ENCODE measurements at regions not wholly inside any gene's neighbourhood (a gene's known extent, or its start where the extent isn't known, plus 50 kb on each side); places are given as distances from the start of the nearest gene placed in this dataset.

GRCh38 chr2:107595285-107595684, 231.4 kb upstream of the RGPD4 start:
- H4K20me1 ChIP-seq (replicated peaks; ENCODE audit: control insufficient read depth, insufficient read depth, low read length) = no peaks in the 10 kb centered on the region
- ATAC-seq (no peak), DNase-seq (ENCODE audit: extremely low read depth in 1 of 4, low spot score in 3 of 4) (no peak), FAIRE-seq (no peak)
- intact Hi-C loops (cut with micrococcal nuclease) = no loop called here
- H3K9me1 ChIP-seq (ENCODE audit: control insufficient read depth, insufficient read depth, low read length) = no peaks in the 10 kb centered on the region
- H2AFZ ChIP-seq (ENCODE audit: low read depth, low read length) = no peak overlapping the region
- H3K4me3 ChIP-seq = no peak overlapping the region
- no peaks in the 10 kb centered on the region for H3K4me1 ChIP-seq (replicated peaks in 1 of 2; ENCODE audit: control insufficient read depth in 2 of 2, insufficient read depth in 2 of 2, low read length in 2 of 2)
- POLR2A ChIA-PET = no interaction called here
- no peak overlapping the region for H3K27ac ChIP-seq (ENCODE audit: extremely low read depth, low read depth, low read length)
- no peaks in the 10 kb centered on the region for H3K27me3 ChIP-seq (ENCODE audit: control insufficient read depth in 2 of 2, insufficient read depth in 2 of 2, low read length in 2 of 2)
- no peak for TF ChIP-seq RBM39 (optimal IDR thresholded peaks at IDR 0.05; ENCODE audit: low read depth, low read length)
- no peak for TF ChIP-seq L3MBTL2 (IDR thresholded peaks at IDR 0.05)
- no peak for TF ChIP-seq GTF2B (IDR thresholded peaks at IDR 0.05; ENCODE audit: extremely low read depth, insufficient read length)
- H3K36me3 ChIP-seq (ENCODE audit: control insufficient read depth, insufficient read depth, low read length) = no peaks in the 10 kb centered on the region
- in situ Hi-C loops (cut with MboI) = loop anchor here (25.0 kb wide), 1 partner anchor 217 kb away; no protein-coding TSS in a partner anchor
- H3K9ac ChIP-seq (ENCODE audit: insufficient read depth in 1 of 2, low read depth in 2 of 2, low read length in 2 of 2) = no peak overlapping the region
- H3K79me2 ChIP-seq (ENCODE audit: control insufficient read depth, insufficient read depth, low read length) = no peaks in the 10 kb centered on the region
- CTCF ChIA-PET (ENCODE audit: low intra/inter-chr PET ratio) = no interaction called here
- no peaks in the 10 kb centered on the region for H3K9me3 ChIP-seq (replicated peaks; ENCODE audit: control insufficient read depth, insufficient read depth, low read depth, low read length)
- no TSS peak for BruUV-seq (replicated peaks)
- no peak overlapping the region for H3K4me2 ChIP-seq (ENCODE audit: insufficient read depth, low read length)
- WGBS (ENCODE audit: insufficient coverage, low coverage, missing lambda C conversion rate) = 5% methylated on average over 5 of the region's 5 CpGs

GRCh38 chr2:107595749-107596148, 230.9 kb upstream of the RGPD4 start:
- Histone ChIP-seq H3K9me1 (ENCODE audit: control insufficient read depth, insufficient read depth, low read length) (no peaks in the 10 kb centered on the region), H3K4me2 (ENCODE audit: insufficient read depth, low read length) (no peak overlapping the region), H3K9ac (ENCODE audit: insufficient read depth in 1 of 2, low read depth in 2 of 2, low read length in 2 of 2) (no peak overlapping the region), H2AFZ (ENCODE audit: low read depth, low read length) (no peak overlapping the region), H4K20me1 (replicated peaks; ENCODE audit: control insufficient read depth, insufficient read depth, low read length) (no peaks in the 10 kb centered on the region), H3K36me3 (ENCODE audit: control insufficient read depth, insufficient read depth, low read length) (no peaks in the 10 kb centered on the region), H3K27me3 (ENCODE audit: control insufficient read depth in 2 of 2, insufficient read depth in 2 of 2, low read length in 2 of 2) (no peaks in the 10 kb centered on the region), H3K9me3 (replicated peaks; ENCODE audit: control insufficient read depth, insufficient read depth, low read depth, low read length) (no peaks in the 10 kb centered on the region), H3K79me2 (ENCODE audit: control insufficient read depth, insufficient read depth, low read length) (no peaks in the 10 kb centered on the region), H3K27ac (ENCODE audit: extremely low read depth, low read depth, low read length) (no peak overlapping the region), H3K4me3 (no peak overlapping the region), H3K4me1 (replicated peaks in 1 of 2; ENCODE audit: control insufficient read depth in 2 of 2, insufficient read depth in 2 of 2, low read length in 2 of 2) (no peaks in the 10 kb centered on the region)
- FAIRE-seq = no peak
- TF ChIP-seq HSF4 (CRISPR knock-in tag; IDR thresholded peaks at IDR 0.05; ENCODE audit: borderline replicate concordance) (no peak), NR2C1 (IDR thresholded peaks at IDR 0.05) (no peak), NR2C1 (tag; IDR thresholded peaks at IDR 0.05) (no peak), ZNF511 (CRISPR knock-in tag; IDR thresholded peaks at IDR 0.05) (no peak)
- no peak for DNase-seq (ENCODE audit: extremely low read depth in 1 of 4, low spot score in 3 of 4)
- ATAC-seq = no peak
- POLR2A ChIA-PET = no interaction called here
- intact Hi-C loops (cut with micrococcal nuclease) = no loop called here
- BruUV-seq (replicated peaks) = no TSS peak
- CTCF ChIA-PET (ENCODE audit: low intra/inter-chr PET ratio) = no interaction called here
- in situ Hi-C loops (cut with MboI) = loop anchor here (25.0 kb wide), 1 partner anchor 217 kb away; no protein-coding TSS in a partner anchor
- WGBS (ENCODE audit: insufficient coverage, low coverage, missing lambda C conversion rate) = 2% methylated on average over 4 of the region's 4 CpGs

All from K562 (cell line).